ENCODE measurements at regions not wholly inside any gene's neighbourhood (a gene's known extent, or its start where the extent isn't known, plus 50 kb on each side); places are given as distances from the start of the nearest gene placed in this dataset.
"Not testable (repeated sequence)": the region's sequence is repeated elsewhere in the genome, so short reads cannot be mapped to it uniquely, and the experiment has no call there.

DNA sequence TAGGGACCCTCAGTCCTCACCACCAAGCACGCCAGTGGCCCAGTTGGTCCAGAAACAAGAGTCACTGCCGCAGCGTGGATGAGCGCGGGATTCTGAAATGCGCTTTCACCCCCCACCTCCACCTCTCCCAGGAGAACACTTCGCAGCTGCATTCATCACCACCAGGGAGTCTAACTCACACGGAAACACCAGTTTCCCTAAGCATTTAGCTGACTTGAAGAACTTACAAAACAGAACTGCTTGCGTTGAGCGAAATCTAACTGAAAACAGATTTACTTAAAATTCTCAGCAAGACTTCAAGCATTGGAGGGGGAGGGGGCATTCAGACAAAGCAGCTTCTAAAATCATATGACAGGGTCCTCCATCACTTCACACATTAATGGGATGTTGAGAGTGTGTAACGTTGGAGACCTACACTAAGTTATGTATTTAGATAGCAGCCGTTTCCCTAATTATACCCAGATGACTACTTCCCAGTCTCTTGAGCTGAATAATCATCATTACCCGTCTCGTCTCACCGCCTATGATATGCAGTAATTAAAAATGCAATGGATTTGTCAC, 258.2 kb upstream of the IRS2 start:
- DNase-seq: no peak

DNA sequence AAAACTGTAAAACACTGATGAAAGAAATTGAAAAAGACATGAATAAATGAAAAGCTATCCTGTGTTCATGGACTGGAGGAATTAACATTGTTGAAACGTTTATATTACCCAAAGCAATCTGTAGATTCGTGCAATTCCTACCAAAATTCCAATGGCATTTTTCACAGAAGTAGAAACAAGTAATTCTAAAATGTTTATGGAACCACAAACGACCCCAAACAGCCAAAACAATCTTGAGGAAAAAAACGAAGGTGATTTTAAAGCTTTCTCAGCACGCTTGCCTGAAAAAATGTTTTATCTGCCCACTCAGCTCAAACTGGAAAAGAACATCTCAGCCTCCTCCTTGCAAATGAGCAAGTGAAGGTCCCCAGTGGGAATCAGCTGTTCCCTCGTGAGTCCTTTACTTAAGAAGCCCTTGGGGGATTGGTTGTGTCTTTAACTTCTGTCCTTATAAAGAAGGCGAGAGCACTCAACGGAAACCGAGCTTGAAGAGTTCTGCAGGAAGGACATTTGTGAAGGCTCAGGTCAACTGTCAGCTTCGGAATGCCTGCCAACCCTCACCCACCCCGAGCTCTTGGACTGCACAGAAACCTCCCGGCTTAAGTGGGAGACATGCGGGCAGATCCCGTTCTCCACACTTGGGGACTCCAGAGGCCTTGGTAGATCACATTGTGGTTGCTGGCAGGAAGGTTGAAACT, 256.0 kb upstream of the IRS2 start:
- DNase-seq: no peak

DNA sequence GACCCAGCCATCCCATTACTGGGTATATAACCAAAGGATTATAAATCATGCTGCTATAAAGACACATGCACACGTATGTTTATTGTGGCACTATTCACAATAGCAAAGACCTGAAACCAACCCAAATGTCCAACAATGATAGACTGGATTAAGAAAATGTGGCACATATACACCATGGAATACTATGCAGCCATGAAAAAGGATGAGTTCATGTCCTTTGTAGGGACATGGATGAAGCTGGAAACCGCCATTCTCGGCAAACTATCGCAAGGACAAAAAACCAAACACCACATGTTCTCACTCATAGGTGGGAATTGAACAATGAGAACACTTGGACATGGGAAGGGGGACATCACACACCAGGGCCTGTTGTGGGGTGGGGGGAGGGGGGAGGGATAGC, 255.3 kb upstream of the IRS2 start:
- not testable (repeated sequence) for DNase-seq

DNA sequence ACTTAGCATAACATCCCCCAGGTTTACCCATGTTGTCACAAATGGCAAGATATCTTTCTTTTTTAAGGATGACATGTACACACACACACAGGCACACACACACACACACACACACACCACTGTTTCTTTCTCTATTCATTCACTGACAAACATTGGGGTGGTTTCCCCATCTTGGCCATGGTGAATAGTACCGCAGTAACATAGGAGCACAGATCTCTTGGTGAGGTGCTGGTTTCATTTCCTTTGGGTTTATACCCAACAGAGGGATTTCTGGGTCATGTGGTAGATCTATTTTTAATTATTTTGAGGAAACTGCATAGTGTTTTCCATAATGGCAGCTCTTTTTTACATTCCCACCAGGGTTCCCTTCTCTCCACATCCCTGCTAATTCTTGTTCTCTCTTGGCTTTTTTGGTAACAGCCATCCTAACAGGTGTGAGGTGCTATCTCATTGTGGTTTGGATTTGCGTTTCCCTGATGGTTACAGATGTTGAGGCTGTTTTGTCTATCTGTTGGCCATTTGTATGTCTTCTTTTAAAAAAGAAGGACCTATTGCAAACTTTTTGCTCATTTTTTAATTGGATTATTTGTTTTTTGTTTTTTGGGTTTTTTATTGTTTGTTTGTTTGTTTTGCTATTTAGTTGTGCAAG, 251.7 kb upstream of the IRS2 start:
- no peak for DNase-seq

DNA sequence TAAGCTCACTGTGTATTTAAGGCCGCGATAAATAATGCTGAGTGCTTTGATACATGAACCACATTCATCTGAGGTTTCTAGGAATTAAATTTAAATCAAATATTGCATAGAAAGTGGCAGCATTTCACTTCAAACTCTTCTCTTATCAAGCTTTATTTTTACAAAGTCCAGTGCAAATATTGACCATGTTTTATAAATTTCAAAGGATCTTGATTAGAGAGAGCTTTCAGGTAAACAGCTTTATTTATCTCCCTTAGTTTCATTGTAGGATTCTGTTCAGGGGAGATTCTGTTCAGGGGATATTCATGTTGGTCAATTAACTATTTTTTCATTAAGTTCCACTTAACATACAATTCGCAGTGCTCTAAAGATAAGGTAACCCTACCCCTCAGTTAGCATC, 249.7 kb upstream of the IRS2 start:
- DNase-seq: no peak

DNA sequence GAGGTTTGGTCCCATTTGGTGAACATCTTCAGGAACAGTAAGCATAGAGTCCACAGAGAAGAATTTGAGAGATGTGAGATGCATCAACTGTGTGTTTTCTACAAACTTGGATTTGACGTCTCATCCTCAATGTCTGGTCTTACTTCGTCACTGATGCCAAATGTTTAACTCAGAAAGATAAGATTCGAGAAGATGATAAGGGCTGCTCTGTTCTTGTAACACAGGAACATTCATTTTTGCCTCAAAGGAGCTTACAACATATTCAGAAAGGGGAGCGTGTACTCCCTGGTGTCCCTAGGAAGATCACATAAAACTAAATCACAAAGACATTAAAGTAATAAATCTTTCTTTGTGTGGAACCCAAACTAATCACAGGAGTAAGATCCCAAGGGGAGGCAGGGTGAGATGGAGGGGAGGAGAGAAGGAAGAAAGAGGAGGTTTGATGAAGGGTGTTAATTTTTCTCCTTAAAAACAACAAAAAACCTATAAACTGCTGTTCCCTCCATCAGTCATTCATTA, 247.7 kb upstream of the IRS2 start:
- DNase-seq: no peak

DNA sequence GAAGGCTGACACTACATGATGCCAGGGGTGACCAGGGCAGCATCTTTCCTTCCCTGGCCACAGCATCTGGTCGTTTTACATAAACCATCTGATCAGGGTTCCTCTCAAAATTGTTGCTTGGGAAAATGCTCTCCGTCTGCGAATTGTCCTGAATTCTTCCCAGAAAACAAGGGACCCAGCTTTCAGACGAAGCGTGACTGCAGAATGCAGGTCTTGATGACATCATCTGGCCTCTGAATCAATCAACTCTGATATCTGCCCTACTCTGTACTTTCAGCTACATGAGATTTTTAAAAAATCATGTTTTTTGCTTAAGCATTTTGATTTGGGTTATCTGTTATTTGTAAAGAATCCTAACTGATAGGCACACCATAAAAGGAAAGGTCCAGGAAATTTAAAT, 246.6 kb upstream of the IRS2 start:
- no peak for DNase-seq

DNA sequence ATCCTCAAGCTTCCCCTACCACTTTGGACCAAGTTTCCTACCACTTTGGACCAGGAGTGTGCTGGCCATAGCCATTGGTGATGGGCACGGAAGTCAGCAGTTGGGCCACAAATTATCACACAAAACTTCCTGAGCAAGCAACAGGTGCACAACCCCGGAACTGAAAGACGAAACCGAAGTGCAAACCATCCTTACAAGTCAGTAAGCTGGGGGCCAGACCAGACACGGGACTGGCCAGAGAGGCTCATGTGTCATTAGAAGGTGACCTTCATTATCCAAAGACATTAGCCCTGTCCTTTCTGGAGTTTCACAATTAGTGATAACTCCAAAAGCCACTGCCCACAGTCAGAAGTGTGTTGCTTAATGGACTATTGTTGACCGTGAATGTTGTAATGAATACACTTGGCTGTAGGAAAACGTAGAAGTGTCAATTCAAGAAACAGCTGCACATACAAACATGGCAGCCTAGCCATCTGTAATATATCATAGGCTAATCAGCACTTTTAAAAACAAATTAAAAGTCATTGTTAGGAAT, 244.1 kb upstream of the IRS2 start:
- no peak for DNase-seq

DNA sequence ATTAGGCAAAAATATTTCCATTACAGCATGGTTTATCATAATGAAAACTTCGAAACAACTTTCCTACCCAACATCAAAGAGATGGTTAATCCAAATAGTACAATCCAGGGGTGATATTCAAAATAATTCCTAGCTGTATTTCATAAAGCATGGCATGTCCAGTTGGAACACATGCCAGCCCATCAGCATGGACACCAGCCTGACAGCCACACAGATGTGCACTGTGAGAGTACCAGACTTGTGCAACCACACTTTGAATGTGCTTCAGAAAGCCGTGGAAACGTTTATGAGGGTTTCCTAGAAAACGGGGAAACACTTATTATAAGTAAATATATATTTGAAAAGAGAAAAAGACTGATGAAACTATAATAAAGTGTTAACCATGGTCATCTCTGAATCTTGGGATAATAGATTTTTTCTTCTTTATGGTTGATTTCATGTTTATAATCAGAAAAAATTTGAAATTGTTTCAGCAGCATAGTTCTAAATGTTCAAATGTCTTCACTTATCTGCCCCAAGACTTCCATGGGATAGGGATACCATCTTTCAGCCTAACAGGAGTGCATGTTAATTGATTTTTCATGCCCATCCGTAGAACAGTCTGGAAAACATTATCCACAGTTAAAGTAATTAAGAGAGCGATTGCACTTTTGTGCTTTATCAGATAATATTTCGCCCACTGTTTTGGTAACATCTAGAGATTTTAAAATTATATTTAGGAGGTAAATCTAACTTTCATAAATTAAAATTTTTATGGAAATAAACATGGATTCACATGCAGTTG, 242.6 kb upstream of the IRS2 start:
- no peak for DNase-seq

DNA sequence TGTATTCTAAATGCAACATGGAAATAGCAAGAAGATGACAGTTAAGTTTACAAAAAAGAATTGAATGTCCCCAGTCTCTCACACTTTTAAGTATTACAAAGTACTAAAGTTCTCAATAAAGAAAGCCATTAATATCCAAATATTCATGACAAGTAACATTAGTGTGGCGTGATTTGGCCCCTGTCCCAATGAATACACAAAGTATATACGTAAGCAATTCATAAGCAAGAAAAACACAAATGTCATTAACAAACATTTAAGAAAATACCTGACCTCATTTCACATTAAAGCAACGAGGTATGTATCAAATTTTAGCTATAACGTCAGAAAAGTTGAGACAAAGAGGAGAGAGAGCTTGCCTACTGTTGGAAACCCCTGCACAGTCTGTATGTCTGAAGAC, 241.9 kb upstream of the IRS2 start:
- DNase-seq: no peak

DNA sequence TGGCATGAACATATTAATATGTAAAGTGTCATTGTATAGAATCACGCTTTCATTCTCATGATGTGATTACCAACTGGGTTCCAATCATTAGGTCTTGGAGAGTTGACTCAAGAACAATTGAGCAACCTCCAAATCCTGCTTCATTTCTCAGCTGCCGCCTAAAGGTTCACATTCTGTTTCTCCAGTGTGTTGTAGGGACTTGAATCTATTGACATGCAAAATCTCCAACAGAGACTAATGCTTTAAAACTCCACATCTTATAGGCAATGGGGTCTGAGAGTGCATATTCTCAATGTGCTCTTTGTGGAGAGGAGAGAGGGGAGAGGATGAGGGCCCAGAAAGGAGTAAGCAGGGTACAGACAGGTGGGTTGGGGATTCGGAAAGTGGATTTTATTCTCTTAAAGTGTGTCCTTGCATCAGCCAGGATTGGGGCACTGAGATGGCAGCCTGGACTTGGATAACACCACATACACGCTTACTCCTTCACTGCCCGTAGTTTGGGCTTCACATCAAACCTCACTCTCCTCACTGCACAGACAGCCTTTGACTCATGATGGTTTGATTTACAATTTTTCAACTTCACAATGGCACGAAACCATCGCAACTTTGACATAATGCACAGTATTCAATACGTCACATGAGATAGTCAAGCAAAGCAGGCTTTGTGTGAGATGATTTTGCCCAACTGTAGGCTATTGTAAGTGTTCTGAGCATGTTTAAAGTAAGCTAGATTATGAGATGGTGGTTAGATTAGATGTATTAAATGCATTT, 241.3 kb upstream of the IRS2 start:
- DNase-seq: no peak

DNA sequence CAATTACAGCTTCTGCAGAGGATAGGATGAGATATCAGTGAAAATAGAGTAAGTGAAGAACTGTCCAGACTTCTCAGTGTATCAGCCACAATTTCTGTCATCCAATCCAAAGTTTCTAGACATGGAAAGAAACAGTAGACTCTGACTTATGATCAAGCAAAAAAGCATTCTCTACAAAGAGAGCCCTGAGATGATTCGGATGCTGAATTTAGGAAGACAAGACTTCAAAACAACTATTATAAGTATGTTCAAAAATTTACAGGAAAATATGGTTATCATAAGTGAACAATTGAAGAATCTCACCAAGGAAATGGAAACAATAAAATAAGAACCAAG, 238.2 kb upstream of the IRS2 start:
- DNase-seq: no peak

DNA sequence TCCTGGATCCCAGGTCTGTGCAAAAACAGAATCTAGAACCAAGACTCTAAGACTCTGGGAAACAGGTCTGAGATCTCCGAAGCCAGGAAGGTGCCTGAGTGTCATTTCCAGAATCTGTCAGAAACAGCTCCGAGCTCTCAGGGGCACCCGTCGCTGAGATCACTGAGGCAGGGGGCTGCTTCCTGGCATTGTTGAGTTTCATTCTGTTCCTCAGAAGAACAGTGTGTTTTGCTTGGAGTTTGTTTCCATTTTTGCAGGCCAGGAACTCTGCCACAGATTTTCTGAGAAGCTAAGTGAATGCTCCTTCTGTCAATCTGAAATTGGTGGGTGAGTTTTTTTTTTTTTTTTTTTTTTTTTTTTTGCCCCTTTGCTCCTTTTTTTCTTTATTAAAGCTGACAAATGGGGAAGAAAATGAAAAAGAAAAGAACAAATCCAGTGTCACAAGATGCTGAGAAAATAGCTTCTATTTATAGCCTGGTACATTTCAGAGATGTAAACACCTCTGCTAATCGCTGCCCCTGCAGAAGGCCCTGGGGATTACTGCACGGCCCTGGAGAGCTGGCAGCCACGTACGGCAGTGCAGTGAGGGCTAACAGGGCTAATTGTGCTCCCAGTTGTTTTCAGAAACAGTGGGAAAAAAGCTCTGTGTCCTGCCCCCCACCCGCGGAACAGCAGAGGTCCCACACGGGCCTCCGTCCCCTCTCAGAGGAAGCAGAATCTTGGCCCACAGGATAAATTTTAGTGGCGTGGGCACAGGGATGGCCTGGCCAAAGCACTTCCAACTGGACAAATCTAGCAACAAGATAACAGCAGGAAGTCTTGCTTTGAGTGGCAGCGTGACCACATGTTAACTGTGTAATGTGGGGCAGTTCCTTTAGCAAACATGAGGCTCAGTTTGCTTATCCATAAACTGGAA, 237.6 kb upstream of the IRS2 start:
- no peak for DNase-seq

DNA sequence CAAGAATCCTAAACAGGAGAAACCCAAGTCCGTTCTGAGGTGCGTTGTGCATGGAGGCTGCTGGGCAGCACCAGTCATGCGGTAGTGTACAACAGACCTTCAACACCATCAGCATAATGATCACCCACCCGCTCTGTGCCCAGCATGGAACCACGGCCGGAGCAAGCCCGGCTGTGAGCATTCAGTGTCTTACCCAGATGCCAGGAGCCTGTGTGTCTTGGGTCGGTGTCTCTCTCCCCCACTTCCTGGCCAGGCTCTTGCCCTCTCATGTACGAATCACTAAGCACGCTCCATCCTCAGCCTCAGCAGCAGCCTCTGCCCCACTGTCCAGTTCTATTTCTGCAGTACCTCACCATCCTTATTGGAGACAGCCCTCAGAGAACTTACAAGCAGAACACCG, 231.6 kb upstream of the IRS2 start:
- no peak for DNase-seq

DNA sequence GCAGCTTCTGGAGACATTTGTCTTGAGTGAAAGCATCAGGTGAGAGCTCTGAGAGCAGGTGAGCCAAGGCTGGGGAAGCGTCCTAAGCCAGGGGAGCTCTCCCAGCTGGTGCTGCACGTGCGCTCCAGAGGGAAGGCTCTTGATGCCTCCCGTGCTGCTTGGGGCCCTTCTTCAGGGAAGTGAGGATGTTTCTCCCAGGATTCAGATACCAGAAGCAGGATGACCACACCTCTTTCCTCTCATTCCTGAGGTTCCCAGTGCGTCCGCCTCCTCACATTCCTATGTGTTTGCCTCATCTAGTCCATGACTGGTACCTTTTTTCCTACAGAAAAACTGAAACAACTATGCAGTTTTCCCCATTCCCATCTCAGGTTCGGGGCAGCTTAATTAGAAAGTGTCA, 231.0 kb upstream of the IRS2 start:
- DNase-seq: no peak

DNA sequence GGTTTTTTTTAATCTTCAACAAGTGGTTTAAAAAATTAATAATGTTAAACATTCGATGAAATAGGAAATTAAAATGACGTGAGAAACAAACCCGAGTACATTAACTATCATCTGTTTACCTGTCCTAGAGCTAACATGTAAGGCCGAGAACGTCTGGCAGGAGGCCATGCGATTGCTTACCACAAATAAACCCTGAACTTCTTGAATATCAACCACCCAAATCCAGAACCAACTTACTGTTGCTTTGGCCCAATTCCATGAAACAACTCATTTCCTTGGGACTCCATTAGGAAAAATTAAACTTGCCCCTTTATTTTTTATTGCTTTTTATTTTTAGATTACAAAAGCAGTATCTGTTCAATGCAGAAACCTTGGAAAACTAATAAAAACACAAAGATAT, 228.9 kb upstream of the IRS2 start:
- DNase-seq: no peak

DNA sequence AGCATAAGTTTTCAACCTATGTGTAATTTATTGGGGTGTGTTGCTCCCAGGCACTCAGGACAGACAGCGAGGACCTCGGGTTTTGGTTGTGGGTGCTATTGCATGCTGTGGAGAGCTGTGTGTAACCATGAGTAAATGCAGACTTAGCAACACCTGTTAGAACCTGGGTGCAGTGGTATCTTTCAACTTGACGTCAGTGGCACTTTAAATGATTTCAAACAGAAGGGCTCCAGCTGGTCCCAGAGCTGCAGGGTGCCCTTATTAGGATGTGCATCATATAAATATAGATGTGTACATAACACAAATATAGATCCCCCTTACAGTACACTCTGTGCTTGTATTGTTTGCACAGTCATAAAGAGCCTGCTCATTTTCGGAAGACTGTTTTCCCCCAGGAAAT, 228.3 kb upstream of the IRS2 start:
- no peak for DNase-seq

DNA sequence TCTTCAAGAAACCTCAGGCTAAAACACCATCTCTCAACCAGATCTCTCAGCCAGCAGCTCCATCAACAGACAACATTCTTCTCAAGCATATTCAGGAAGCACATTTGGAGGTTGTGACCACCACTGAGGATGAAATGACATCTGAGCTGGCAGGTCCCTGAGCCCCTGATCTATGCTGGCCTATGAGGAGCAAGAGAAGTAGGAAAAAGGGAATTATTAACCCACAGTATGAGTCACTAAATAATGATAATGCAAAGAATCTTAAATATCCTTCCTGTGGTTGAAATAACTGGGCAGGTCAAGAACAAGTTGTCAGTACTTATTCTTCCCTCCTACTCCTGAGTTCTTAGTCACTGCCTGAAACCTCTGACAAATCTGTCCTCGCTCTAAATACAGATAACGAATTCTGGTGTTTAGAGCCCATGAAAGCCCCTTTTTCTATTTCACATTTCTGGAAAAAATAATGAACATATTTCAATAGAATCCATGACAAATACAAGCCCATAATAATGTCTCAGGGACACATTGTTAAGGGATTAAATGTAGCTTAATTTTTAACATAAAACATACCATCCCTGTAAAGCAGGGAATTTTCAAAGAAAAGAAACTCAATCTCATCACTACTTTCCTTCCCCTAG, 225.8 kb upstream of the IRS2 start:
- DNase-seq: no peak

DNA sequence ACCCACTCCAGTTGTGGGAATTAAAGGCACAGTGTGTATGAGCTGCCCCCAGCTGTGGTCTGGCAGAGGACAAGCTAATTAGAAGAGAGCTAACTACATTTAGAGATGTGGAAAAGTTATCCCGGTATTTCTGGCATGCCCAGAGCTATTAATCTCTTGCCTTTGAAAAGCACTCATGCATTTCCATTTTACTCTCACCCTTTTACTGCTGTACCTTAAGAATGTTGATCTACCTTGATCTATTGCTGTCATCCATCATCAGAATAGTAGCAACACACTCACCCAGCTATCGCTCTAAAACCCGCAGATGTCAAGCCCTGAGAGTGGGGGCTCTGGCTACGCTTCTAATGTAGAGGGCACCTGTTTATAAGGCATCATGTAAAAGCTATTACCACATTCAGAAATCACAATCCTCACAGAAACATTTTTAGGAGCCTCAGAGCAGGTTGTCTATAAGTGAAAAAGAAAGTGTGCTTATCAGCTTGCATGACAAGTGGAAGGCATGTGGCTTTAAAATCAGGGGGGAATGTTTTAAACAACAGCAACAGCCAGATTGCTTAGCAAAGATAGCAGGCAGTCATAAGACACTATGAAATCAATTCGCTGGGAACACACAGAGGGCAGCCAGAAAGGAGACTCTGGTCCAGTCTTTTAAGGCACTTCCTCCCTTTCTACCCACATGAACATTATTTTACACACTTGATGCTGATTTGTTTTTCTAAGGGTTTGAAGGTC, 224.2 kb upstream of the IRS2 start:
- no peak for DNase-seq

DNA sequence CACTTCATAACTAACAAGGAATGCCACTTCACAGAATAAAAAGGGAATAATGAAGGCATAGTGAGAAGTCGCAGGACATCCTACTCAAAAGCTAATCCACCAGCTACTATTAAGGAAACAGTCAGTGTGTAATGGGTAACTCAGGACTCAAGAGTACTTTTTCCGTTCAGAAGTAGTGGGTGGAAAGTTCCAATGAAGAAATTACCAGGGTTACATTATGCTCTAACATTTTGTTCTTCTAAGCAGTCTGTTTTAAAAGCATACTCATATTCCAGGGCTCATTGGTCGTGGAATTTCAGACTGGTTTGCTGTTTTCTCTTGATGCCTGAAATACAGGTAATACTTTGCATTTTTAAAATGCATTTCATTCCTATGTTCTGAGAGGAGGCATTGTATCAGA, 222.4 kb upstream of the IRS2 start:
- no peak for DNase-seq

All from occipital lobe (tissue), 1 donor.